ENCODE measurements at regions not wholly inside any gene's neighbourhood (a gene's known extent, or its start where the extent isn't known, plus 50 kb on each side); places are given as distances from the start of the nearest gene placed in this dataset.

- Histone ChIP-seq H3K4me2 (no peak overlapping the region), H3K9me3 (no peaks in the 10 kb centered on the region), H3K4me3 (no peak overlapping the region), H3K4me1 (no peaks in the 10 kb centered on the region), H3K27ac (no peak overlapping the region)
- ATAC-seq, result no peak
- TF ChIP-seq PBX3 (IDR thresholded peaks at IDR 0.05), result no peak
- no peak for TF ChIP-seq E2F6 (IDR thresholded peaks at IDR 0.05; ENCODE audit: borderline replicate concordance, low read depth)
- TF ChIP-seq MYC (IDR thresholded peaks at IDR 0.05; ENCODE audit: borderline replicate concordance, low read length), result no peak
- no peak for TF ChIP-seq MAFK (IDR thresholded peaks at IDR 0.05; ENCODE audit: partially characterized antibody)
- no peak for TF ChIP-seq HDAC2 (IDR thresholded peaks at IDR 0.05)
- TF ChIP-seq KDM5A (IDR thresholded peaks at IDR 0.05), result no peak
- no peak for TF ChIP-seq HOXB5 (CRISPR knock-in tag; IDR thresholded peaks at IDR 0.05)
- TF ChIP-seq HEYL (CRISPR knock-in tag; IDR thresholded peaks at IDR 0.05), result no peak
- TF ChIP-seq HES2 (IDR thresholded peaks at IDR 0.05), result no peak
- ChIA-PET POLR2A (no interaction called here), CTCF (no interaction called here)
- DNase-seq (ENCODE audit: low read depth in 1 of 2, low spot score in 1 of 2), result no peak
- no peak for FAIRE-seq
Measured at GRCh38 chr6:156485150-156485549, 292.0 kb upstream of the ARID1B start.

GRCh38 chr6:156474507-156475120, 302.6 kb upstream of the ARID1B start:
- no peak overlapping the region for H3K4me3 ChIP-seq
- no peak overlapping the region for H3K27ac ChIP-seq
- H3K4me2 ChIP-seq, result no peak overlapping the region
- ChIA-PET CTCF (no interaction called here), POLR2A (no interaction called here)
- 52% methylated on average over 5 of the region's 5 CpGs for whole genome bisulfite sequencing (ENCODE audit: missing lambda C conversion rate)
- no peaks in the 10 kb centered on the region for H3K4me1 ChIP-seq
- TF ChIP-seq FOXS1 (CRISPR knock-in tag; IDR thresholded peaks at IDR 0.05) (no peak), HDAC2 (IDR thresholded peaks at IDR 0.05) (no peak)
- ATAC-seq (no peak), FAIRE-seq (no peak), DNase-seq (ENCODE audit: low read depth in 1 of 2, low spot score in 1 of 2) (no peak)
- H3K9me3 ChIP-seq, result no peaks in the 10 kb centered on the region

GRCh38 chr6:156471000-156471399, 306.2 kb upstream of the ARID1B start:
- DNase-seq (ENCODE audit: low read depth in 1 of 2, low spot score in 1 of 2) (no peak), FAIRE-seq (no peak), ATAC-seq (no peak)
- POLR2A ChIA-PET, result no interaction called here
- TF ChIP-seq MAFK (IDR thresholded peaks at IDR 0.05; ENCODE audit: partially characterized antibody) (peak; percentile 27), NPAS2 (CRISPR knock-in tag; IDR thresholded peaks at IDR 0.05; ENCODE audit: borderline replicate concordance) (no peak)
- Histone ChIP-seq H3K27ac (no peak overlapping the region), H3K4me1 (no peaks in the 10 kb centered on the region), H3K4me2 (no peak overlapping the region), H3K9me3 (no peaks in the 10 kb centered on the region), H3K4me3 (no peak overlapping the region)
- CTCF ChIA-PET, result no interaction called here

GRCh38 chr6:156464100-156464878, 312.9 kb upstream of the ARID1B start:
- Histone ChIP-seq H3K4me1 (no peaks in the 10 kb centered on the region), H3K4me3 (no peak overlapping the region), H3K4me2 (no peak overlapping the region), H3K9me3 (no peaks in the 10 kb centered on the region), H3K27ac (no peak overlapping the region)
- no peak for DNase-seq (ENCODE audit: low read depth in 1 of 2, low spot score in 1 of 2)
- 18% methylated on average over 7 of the region's 7 CpGs for WGBS (ENCODE audit: missing lambda C conversion rate)
- TF ChIP-seq KDM1A (IDR thresholded peaks at IDR 0.05; ENCODE audit: low read depth), result no peak
- TF ChIP-seq HDAC2 (IDR thresholded peaks at IDR 0.05), result no peak
- TF ChIP-seq EP300 (IDR thresholded peaks at IDR 0.05), result no peak
- TF ChIP-seq RNF2 (IDR thresholded peaks at IDR 0.05; ENCODE audit: borderline replicate concordance, low read depth), result no peak
- no peak for TF ChIP-seq ZNF302 (CRISPR knock-in tag; IDR thresholded peaks at IDR 0.05)
- ATAC-seq, result no peak
- ChIA-PET CTCF (interaction anchor here (0.6 kb wide), 1 partner anchor 581 kb away, joined by 3 read pairs; no protein-coding TSS in a partner anchor), POLR2A (no interaction called here)
- no peak for FAIRE-seq

All from A549 (cell line).